ENCODE measurements at regions not wholly inside any gene's neighbourhood (a gene's known extent, or its start where the extent isn't known, plus 50 kb on each side); places are given as distances from the start of the nearest gene placed in this dataset.
A peak's percentile ranks its signal among the peaks of the same experiment; 100 is the strongest.

GRCh38 chr7:86970986-86971385 is 88.5 kb downstream of the ELAPOR2 start:
- Histone ChIP-seq H3K36me3 (ENCODE audit: control insufficient read depth, insufficient read depth, low read length, severe bottlenecking) (no peaks in the 10 kb centered on the region), H3K27me3 (replicated peaks; ENCODE audit: control insufficient read depth, insufficient read depth, low read length) (no peaks in the 10 kb centered on the region), H3K4me1 (ENCODE audit: control insufficient read depth, insufficient read depth, low read length) (peaks cover 7% of the 10 kb centered on the region), H3K4me3 (ENCODE audit: low read length) (no peak overlapping the region), H3K9me3 (ENCODE audit: control insufficient read depth, low read length) (no peaks in the 10 kb centered on the region), H3K9ac (ENCODE audit: low read length) (no peak overlapping the region)
- no peak for DNase-seq (ENCODE audit: low read depth)

- Histone ChIP-seq H3K4me1 (ENCODE audit: control insufficient read depth, insufficient read depth, low read length) (peaks cover 7% of the 10 kb centered on the region), H3K36me3 (ENCODE audit: control insufficient read depth, insufficient read depth, low read length, severe bottlenecking) (no peaks in the 10 kb centered on the region), H3K27me3 (replicated peaks; ENCODE audit: control insufficient read depth, insufficient read depth, low read length) (no peaks in the 10 kb centered on the region), H3K9ac (ENCODE audit: low read length) (no peak overlapping the region), H3K9me3 (ENCODE audit: control insufficient read depth, low read length) (no peaks in the 10 kb centered on the region), H3K4me3 (ENCODE audit: low read length) (no peak overlapping the region)
- no peak for DNase-seq (ENCODE audit: low read depth)
These were observed 88.9 kb downstream of the ELAPOR2 start for GRCh38 chr7:86970547-86970946.

- Histone ChIP-seq H3K9me3 (ENCODE audit: control insufficient read depth, low read length) (no peaks in the 10 kb centered on the region), H3K36me3 (ENCODE audit: control insufficient read depth, insufficient read depth, low read length, severe bottlenecking) (no peaks in the 10 kb centered on the region), H3K9ac (ENCODE audit: low read length) (no peak overlapping the region), H3K4me1 (ENCODE audit: control insufficient read depth, insufficient read depth, low read length) (peaks cover 7% of the 10 kb centered on the region), H3K27me3 (replicated peaks; ENCODE audit: control insufficient read depth, insufficient read depth, low read length) (no peaks in the 10 kb centered on the region), H3K4me3 (ENCODE audit: low read length) (no peak overlapping the region)
- no peak for DNase-seq (ENCODE audit: low read depth)
These were observed 89.6 kb downstream of the ELAPOR2 start for GRCh38 chr7:86969865-86970264.

GRCh38 chr7:86968618-86969017 is 90.8 kb downstream of the ELAPOR2 start:
- Histone ChIP-seq H3K36me3 (ENCODE audit: control insufficient read depth, insufficient read depth, low read length, severe bottlenecking) (no peaks in the 10 kb centered on the region), H3K9ac (ENCODE audit: low read length) (no peak overlapping the region), H3K9me3 (ENCODE audit: control insufficient read depth, low read length) (no peaks in the 10 kb centered on the region), H3K27me3 (replicated peaks; ENCODE audit: control insufficient read depth, insufficient read depth, low read length) (no peaks in the 10 kb centered on the region), H3K4me3 (ENCODE audit: low read length) (no peak overlapping the region), H3K4me1 (ENCODE audit: control insufficient read depth, insufficient read depth, low read length) (peaks cover 15% of the 10 kb centered on the region)
- DNase-seq (ENCODE audit: low read depth): no peak

- DNase-seq (ENCODE audit: low read depth): no peak
- Histone ChIP-seq H3K9me3 (ENCODE audit: control insufficient read depth, low read length) (no peaks in the 10 kb centered on the region), H3K4me1 (ENCODE audit: control insufficient read depth, insufficient read depth, low read length) (peaks cover 26% of the 10 kb centered on the region), H3K36me3 (ENCODE audit: control insufficient read depth, insufficient read depth, low read length, severe bottlenecking) (no peaks in the 10 kb centered on the region), H3K4me3 (ENCODE audit: low read length) (no peak overlapping the region), H3K27me3 (replicated peaks; ENCODE audit: control insufficient read depth, insufficient read depth, low read length) (no peaks in the 10 kb centered on the region), H3K9ac (ENCODE audit: low read length) (no peak overlapping the region)
These were observed 92.5 kb downstream of the ELAPOR2 start for GRCh38 chr7:86966916-86967315.

- Histone ChIP-seq H3K4me3 (ENCODE audit: low read length) (no peak overlapping the region), H3K4me1 (ENCODE audit: control insufficient read depth, insufficient read depth, low read length) (peaks cover 26% of the 10 kb centered on the region), H3K9ac (ENCODE audit: low read length) (no peak overlapping the region), H3K27me3 (replicated peaks; ENCODE audit: control insufficient read depth, insufficient read depth, low read length) (no peaks in the 10 kb centered on the region), H3K36me3 (ENCODE audit: control insufficient read depth, insufficient read depth, low read length, severe bottlenecking) (no peaks in the 10 kb centered on the region), H3K9me3 (ENCODE audit: control insufficient read depth, low read length) (no peaks in the 10 kb centered on the region)
- no peak for DNase-seq (ENCODE audit: low read depth)
These were observed 93.7 kb downstream of the ELAPOR2 start for GRCh38 chr7:86965727-86966120.

GRCh38 chr7:86964973-86965726 is 94.3 kb downstream of the ELAPOR2 start:
- Histone ChIP-seq H3K9ac (ENCODE audit: low read length) (no peak overlapping the region), H3K36me3 (ENCODE audit: control insufficient read depth, insufficient read depth, low read length, severe bottlenecking) (no peaks in the 10 kb centered on the region), H3K27me3 (replicated peaks; ENCODE audit: control insufficient read depth, insufficient read depth, low read length) (no peaks in the 10 kb centered on the region), H3K4me3 (ENCODE audit: low read length) (no peak overlapping the region), H3K9me3 (ENCODE audit: control insufficient read depth, low read length) (no peaks in the 10 kb centered on the region), H3K4me1 (ENCODE audit: control insufficient read depth, insufficient read depth, low read length) (peaks cover 26% of the 10 kb centered on the region)
- no peak for DNase-seq (ENCODE audit: low read depth)

GRCh38 chr7:86963599-86964230 is 95.7 kb downstream of the ELAPOR2 start:
- Histone ChIP-seq H3K9ac (ENCODE audit: low read length) (no peak overlapping the region), H3K4me1 (ENCODE audit: control insufficient read depth, insufficient read depth, low read length) (peaks cover 24% of the 10 kb centered on the region), H3K9me3 (ENCODE audit: control insufficient read depth, low read length) (peaks cover 6% of the 10 kb centered on the region), H3K27me3 (replicated peaks; ENCODE audit: control insufficient read depth, insufficient read depth, low read length) (no peaks in the 10 kb centered on the region), H3K36me3 (ENCODE audit: control insufficient read depth, insufficient read depth, low read length, severe bottlenecking) (peaks cover 9% of the 10 kb centered on the region), H3K4me3 (ENCODE audit: low read length) (peak overlapping the region; percentile 43)
- peak; percentile 1 for DNase-seq (ENCODE audit: low read depth)

GRCh38 chr7:86962623-86963022 is 96.8 kb downstream of the ELAPOR2 start:
- Histone ChIP-seq H3K9me3 (ENCODE audit: control insufficient read depth, low read length) (peaks cover 6% of the 10 kb centered on the region), H3K27me3 (replicated peaks; ENCODE audit: control insufficient read depth, insufficient read depth, low read length) (no peaks in the 10 kb centered on the region), H3K36me3 (ENCODE audit: control insufficient read depth, insufficient read depth, low read length, severe bottlenecking) (peaks cover 9% of the 10 kb centered on the region), H3K4me1 (ENCODE audit: control insufficient read depth, insufficient read depth, low read length) (peaks cover 19% of the 10 kb centered on the region), H3K9ac (ENCODE audit: low read length) (no peak overlapping the region), H3K4me3 (ENCODE audit: low read length) (no peak overlapping the region)
- DNase-seq (ENCODE audit: low read depth): no peak

GRCh38 chr7:86961686-86962085 is 97.8 kb downstream of the ELAPOR2 start:
- peaks cover 19% of the 10 kb centered on the region for H3K4me1 ChIP-seq (ENCODE audit: control insufficient read depth, insufficient read depth, low read length)
- no peak overlapping the region for H3K4me3 ChIP-seq (ENCODE audit: low read length)
- H3K36me3 ChIP-seq (ENCODE audit: control insufficient read depth, insufficient read depth, low read length, severe bottlenecking): peaks cover 9% of the 10 kb centered on the region
- no peaks in the 10 kb centered on the region for H3K27me3 ChIP-seq (replicated peaks; ENCODE audit: control insufficient read depth, insufficient read depth, low read length)
- DNase-seq (ENCODE audit: low read depth): no peak
- H3K9me3 ChIP-seq (ENCODE audit: control insufficient read depth, low read length): peaks cover 6% of the 10 kb centered on the region
- H3K9ac ChIP-seq (ENCODE audit: low read length): no peak overlapping the region

- DNase-seq (ENCODE audit: low read depth): no peak
- no peak overlapping the region for H3K4me3 ChIP-seq (ENCODE audit: low read length)
- peaks cover 9% of the 10 kb centered on the region for H3K36me3 ChIP-seq (ENCODE audit: control insufficient read depth, insufficient read depth, low read length, severe bottlenecking)
- H3K9me3 ChIP-seq (ENCODE audit: control insufficient read depth, low read length): peaks cover 6% of the 10 kb centered on the region
- peaks cover 18% of the 10 kb centered on the region for H3K4me1 ChIP-seq (ENCODE audit: control insufficient read depth, insufficient read depth, low read length)
- H3K27me3 ChIP-seq (replicated peaks; ENCODE audit: control insufficient read depth, insufficient read depth, low read length): no peaks in the 10 kb centered on the region
- no peak overlapping the region for H3K9ac ChIP-seq (ENCODE audit: low read length)
These were observed 101.1 kb downstream of the ELAPOR2 start for GRCh38 chr7:86958380-86958779.

Measured in adipocyte (in vitro differentiated cells).